Astrocyte (in vitro differentiated cells and primary cell): ENCODE measurements at regions not wholly inside any gene's neighbourhood (a gene's known extent, or its start where the extent isn't known, plus 50 kb on each side); places are given as distances from the start of the nearest gene placed in this dataset.

Source experiments
- DNase-seq: peaks from one replicate; pipeline ENCODE4 v3.0.0-alpha.2; 2010; ENCODE audit warnings: low read depth
- FAIRE-seq: peaks from 2 replicates; lab custom pipeline; 2011; peaks lifted over from hg19 to GRCh38; lab: Jason Lieb, UNC
- H2AFZ ChIP-seq: 2 replicates; pipeline ENCODE4 v1.6.0; 2012; ENCODE audit warnings: low read depth, low read length, inconsistent platforms
- H3K27ac ChIP-seq: 2 replicates; pipeline ENCODE4 v1.5.1; 2011; ENCODE audit warnings: low read depth, low read length, inconsistent platforms
- H3K27me3 ChIP-seq: 2 replicates; pipeline ENCODE4 v1.6.0; 2011; ENCODE audit warnings: low read length, inconsistent platforms; ENCODE audit not compliant: insufficient read depth
- H3K36me3 ChIP-seq: 2 replicates; pipeline ENCODE4 v1.5.1; 2011; ENCODE audit warnings: low read length, inconsistent platforms; ENCODE audit not compliant: insufficient read depth
- H3K4me1 ChIP-seq: 2 replicates; pipeline ENCODE4 v1.5.1; 2011; ENCODE audit warnings: low read length, inconsistent platforms; ENCODE audit not compliant: insufficient read depth
- H3K4me2 ChIP-seq: 2 replicates; pipeline ENCODE4 v1.6.0; 2012; ENCODE audit warnings: low read length, inconsistent platforms
- H3K4me3 ChIP-seq: 2 replicates; pipeline ENCODE4 v1.5.1; 2011; ENCODE audit warnings: low read depth, mild to moderate bottlenecking, low read length, inconsistent platforms; ENCODE audit not compliant: insufficient read depth
- H3K79me2 ChIP-seq: 2 replicates; pipeline ENCODE4 v1.6.0; 2012; ENCODE audit warnings: mild to moderate bottlenecking, low read length, inconsistent platforms; ENCODE audit not compliant: insufficient read depth
- H3K9ac ChIP-seq: 2 replicates; pipeline ENCODE4 v1.6.0; 2012; ENCODE audit warnings: mild to moderate bottlenecking, low read length, inconsistent platforms
- H3K9me3 ChIP-seq: 2 replicates; pipeline ENCODE4 v1.5.1; 2012; ENCODE audit warnings: low read depth, mild to moderate bottlenecking, low read length, inconsistent platforms; ENCODE audit not compliant: insufficient read depth
- H4K20me1 ChIP-seq: 2 replicates; pipeline ENCODE4 v1.6.0; 2012; ENCODE audit warnings: low read length, inconsistent platforms; ENCODE audit not compliant: insufficient read depth
- H3K27ac Mint-ChIP-seq: one replicate; pipeline ENCODE4 v1.8.0; 2021; ENCODE audit warnings: mild to moderate bottlenecking, mixed read lengths; ENCODE audit not compliant: unreplicated experiment
- H3K27me3 Mint-ChIP-seq: one replicate; pipeline ENCODE4 v1.8.0; 2021; ENCODE audit warnings: low read depth, mixed read lengths; ENCODE audit not compliant: unreplicated experiment
- H3K36me3 Mint-ChIP-seq: one replicate; pipeline ENCODE4 v1.8.0; 2021; ENCODE audit warnings: low read depth, mixed read lengths; ENCODE audit not compliant: unreplicated experiment
- H3K4me1 Mint-ChIP-seq: one replicate; pipeline ENCODE4 v1.8.0; 2021; ENCODE audit warnings: low read depth, mixed read lengths; ENCODE audit not compliant: unreplicated experiment
- H3K4me3 Mint-ChIP-seq: one replicate; pipeline ENCODE4 v1.8.0; 2021; ENCODE audit warnings: mild to moderate bottlenecking, moderate library complexity, mixed read lengths; ENCODE audit not compliant: unreplicated experiment
- H3K9me3 Mint-ChIP-seq: one replicate; pipeline ENCODE4 v1.8.0; 2021; ENCODE audit warnings: mild to moderate bottlenecking, mixed read lengths; ENCODE audit not compliant: unreplicated experiment
- CTCF ChIP-seq: IDR thresholded peaks from 2 replicates; pipeline ENCODE4 v1.5.1; 2011; ENCODE audit warnings: low read depth, mild to moderate bottlenecking, inconsistent platforms, low read length, moderate library complexity; ENCODE audit not compliant: insufficient read depth
- EZH2 ChIP-seq: IDR thresholded peaks from 2 replicates; pipeline ENCODE4 v1.6.1; 2012; ENCODE audit warnings: mild to moderate bottlenecking, low read length, inconsistent platforms; ENCODE audit not compliant: insufficient read depth

GRCh38 chr1:243964915-243965314 is 86.2 kb upstream of the ZBTB18 start:
- no peak overlapping the region for H3K27ac Mint-ChIP-seq
- H3K4me2 ChIP-seq = no peak overlapping the region
- FAIRE-seq = no peak
- no peaks in the 10 kb centered on the region for H3K27me3 Mint-ChIP-seq
- H3K36me3 ChIP-seq = no peaks in the 10 kb centered on the region
- H3K4me3 ChIP-seq = no peak overlapping the region
- no peak for TF ChIP-seq EZH2
- no peak for TF ChIP-seq CTCF
- H3K4me1 ChIP-seq = peaks cover 9% of the 10 kb centered on the region
- no peak for DNase-seq
- no peaks in the 10 kb centered on the region for H3K27me3 ChIP-seq
- H3K79me2 ChIP-seq = no peaks in the 10 kb centered on the region
- no peak overlapping the region for H3K27ac ChIP-seq
- H3K9me3 Mint-ChIP-seq = no peaks in the 10 kb centered on the region
- H3K4me1 Mint-ChIP-seq = peaks cover 17% of the 10 kb centered on the region
- no peak overlapping the region for H3K4me3 Mint-ChIP-seq
- no peaks in the 10 kb centered on the region for H3K36me3 Mint-ChIP-seq
- H2AFZ ChIP-seq = no peak overlapping the region
- H3K9me3 ChIP-seq = no peaks in the 10 kb centered on the region
- H4K20me1 ChIP-seq = no peaks in the 10 kb centered on the region
- no peak overlapping the region for H3K9ac ChIP-seq

GRCh38 chr1:243963571-243963970 is 87.5 kb upstream of the ZBTB18 start:
- Histone ChIP-seq H3K4me3 (no peak overlapping the region), H3K27ac (no peak overlapping the region), H4K20me1 (no peaks in the 10 kb centered on the region), H3K27me3 (no peaks in the 10 kb centered on the region), H3K9me3 (no peaks in the 10 kb centered on the region), H3K79me2 (no peaks in the 10 kb centered on the region), H2AFZ (no peak overlapping the region), H3K9ac (no peak overlapping the region), H3K36me3 (no peaks in the 10 kb centered on the region), H3K4me2 (no peak overlapping the region), H3K4me1 (peaks cover 7% of the 10 kb centered on the region)
- DNase-seq (no peak), FAIRE-seq (no peak)
- Mint-ChIP-seq H3K36me3 (no peaks in the 10 kb centered on the region), H3K4me3 (no peak overlapping the region), H3K27me3 (no peaks in the 10 kb centered on the region), H3K27ac (no peak overlapping the region), H3K4me1 (peaks cover 9% of the 10 kb centered on the region), H3K9me3 (no peaks in the 10 kb centered on the region)
- no peak for TF ChIP-seq EZH2
- TF ChIP-seq CTCF = no peak

- no peak overlapping the region for H2AFZ ChIP-seq
- no peaks in the 10 kb centered on the region for H3K4me1 ChIP-seq
- H3K27me3 Mint-ChIP-seq = no peaks in the 10 kb centered on the region
- DNase-seq (no peak), FAIRE-seq (no peak)
- no peaks in the 10 kb centered on the region for H3K36me3 ChIP-seq
- no peaks in the 10 kb centered on the region for H3K9me3 Mint-ChIP-seq
- H3K27me3 ChIP-seq = no peaks in the 10 kb centered on the region
- H3K27ac Mint-ChIP-seq = no peak overlapping the region
- TF ChIP-seq EZH2 (no peak), CTCF (no peak)
- H4K20me1 ChIP-seq = no peaks in the 10 kb centered on the region
- no peak overlapping the region for H3K4me3 Mint-ChIP-seq
- H3K4me1 Mint-ChIP-seq = peaks cover 2% of the 10 kb centered on the region
- H3K4me2 ChIP-seq = no peak overlapping the region
- H3K27ac ChIP-seq = no peak overlapping the region
- H3K9me3 ChIP-seq = no peaks in the 10 kb centered on the region
- no peak overlapping the region for H3K4me3 ChIP-seq
- H3K36me3 Mint-ChIP-seq = peaks cover 1% of the 10 kb centered on the region
- H3K9ac ChIP-seq = no peak overlapping the region
- H3K79me2 ChIP-seq = no peaks in the 10 kb centered on the region
Measured at GRCh38 chr1:243962541-243962940, 88.5 kb upstream of the ZBTB18 start.
